Endometrial microvascular endothelial cells (primary cell): ENCODE measurements at regions not wholly inside any gene's neighbourhood (a gene's known extent, or its start where the extent isn't known, plus 50 kb on each side); places are given as distances from the start of the nearest gene placed in this dataset.

Experiments
- in situ Hi-C: cut with HindIII; loops from 2 replicates; pipeline ENCODE4 v1.10.0; 2017; ENCODE audit warnings: low sequenced_read_pairs, low pct_unique_long_range_greater_than_20kb; ENCODE audit errors: inconsistent ontology term

DNA sequence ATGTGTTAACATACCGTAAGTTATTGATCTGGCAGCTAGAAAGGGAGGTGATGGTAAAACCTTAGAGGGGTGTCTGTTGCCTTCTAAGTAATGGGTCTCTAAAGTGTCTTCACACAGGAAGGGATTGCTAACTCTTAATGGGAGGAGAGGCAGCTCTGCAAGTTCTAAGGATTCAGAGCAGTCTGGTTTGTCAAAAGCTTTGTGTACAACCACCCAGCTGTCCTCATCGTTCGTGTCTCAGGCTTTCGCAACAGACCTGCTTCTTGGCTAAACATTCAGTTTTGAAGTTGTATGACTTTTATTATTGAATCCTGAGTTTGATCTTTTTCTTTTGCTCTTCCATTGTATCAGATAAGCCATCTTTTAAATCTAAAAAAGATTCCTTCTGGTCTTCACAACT lies 404.9 kb downstream of the SQOR start:
- in situ Hi-C loops, result no loop called here

DNA sequence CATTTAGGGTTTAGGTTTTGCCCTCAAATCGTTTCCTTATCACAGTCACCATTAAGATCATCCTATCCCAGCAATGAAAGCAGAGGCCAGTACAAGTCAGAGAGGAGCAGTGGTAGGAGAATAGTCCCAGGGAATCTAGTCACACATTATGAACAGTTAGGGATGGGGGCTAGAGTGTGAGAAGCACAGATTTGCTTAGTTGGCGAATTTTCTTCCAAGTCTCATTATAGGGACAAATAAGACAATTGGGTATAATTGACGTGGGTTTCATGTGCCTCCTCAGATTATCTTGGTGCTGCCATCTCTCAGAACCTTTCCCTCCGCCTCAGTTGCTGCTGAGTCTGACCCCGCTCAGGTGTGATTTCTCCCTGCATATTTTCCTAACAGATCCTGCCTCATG lies 407.1 kb downstream of the SQOR start:
- in situ Hi-C loops, result no loop called here

DNA sequence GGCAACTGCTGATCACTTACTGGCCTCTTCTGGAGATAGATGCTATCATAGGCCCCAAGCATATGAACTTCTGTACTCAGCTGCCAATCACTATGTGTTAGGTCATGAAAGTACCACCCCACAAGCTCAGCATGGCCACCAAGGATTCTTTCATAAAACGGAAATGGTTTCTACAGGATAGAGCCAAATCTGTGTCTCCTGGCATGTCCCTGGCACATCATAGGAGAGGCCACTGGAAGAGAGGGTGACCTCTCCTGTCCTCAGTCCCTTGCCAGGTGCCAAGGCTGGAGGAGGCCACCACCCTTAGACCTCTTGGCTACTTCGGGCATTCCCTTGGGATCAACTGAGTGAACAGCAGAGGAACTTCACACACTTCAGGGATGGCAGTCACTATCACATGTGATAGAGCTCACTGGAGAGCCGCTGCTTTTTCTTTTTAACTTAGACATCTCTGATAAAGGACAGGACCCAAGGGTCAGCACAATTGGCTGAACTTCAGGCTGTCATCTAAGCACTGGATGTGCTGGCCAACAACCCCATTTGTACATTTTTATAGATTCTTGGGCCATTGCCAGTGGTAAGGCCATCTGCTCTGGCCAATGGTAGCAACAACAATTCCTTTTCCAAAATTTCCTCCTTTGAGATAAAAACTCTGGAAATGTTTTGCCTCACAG lies 425.2 kb downstream of the SQOR start:
- in situ Hi-C loops, result no loop called here

DNA sequence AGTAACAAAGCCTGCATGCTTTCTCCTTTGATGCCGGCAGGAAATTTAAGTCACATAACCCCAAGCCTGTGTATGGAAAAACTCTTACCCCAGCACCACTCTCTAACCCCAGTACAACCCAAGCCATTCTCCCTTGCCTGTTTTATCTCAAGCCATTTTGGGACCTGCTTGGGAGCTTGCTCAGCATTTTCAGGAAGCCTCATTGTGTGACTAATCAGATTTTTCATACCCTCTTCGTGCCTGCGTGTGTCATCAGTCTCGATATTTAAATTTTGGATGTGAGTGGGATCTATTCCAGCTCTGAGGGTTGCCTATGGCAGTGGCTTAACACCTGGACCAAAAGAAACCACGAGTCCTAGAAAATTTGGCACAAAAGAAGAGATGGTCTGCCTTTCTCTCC lies 426.2 kb downstream of the SQOR start:
- in situ Hi-C loops, result no loop called here

- in situ Hi-C loops, result no loop called here
These were observed 442.4 kb downstream of the SQOR start for GRCh38 chr15:46077220-46077619.

- in situ Hi-C loops, result no loop called here
These were observed 444.2 kb downstream of the SQOR start for GRCh38 chr15:46079046-46079445.

DNA sequence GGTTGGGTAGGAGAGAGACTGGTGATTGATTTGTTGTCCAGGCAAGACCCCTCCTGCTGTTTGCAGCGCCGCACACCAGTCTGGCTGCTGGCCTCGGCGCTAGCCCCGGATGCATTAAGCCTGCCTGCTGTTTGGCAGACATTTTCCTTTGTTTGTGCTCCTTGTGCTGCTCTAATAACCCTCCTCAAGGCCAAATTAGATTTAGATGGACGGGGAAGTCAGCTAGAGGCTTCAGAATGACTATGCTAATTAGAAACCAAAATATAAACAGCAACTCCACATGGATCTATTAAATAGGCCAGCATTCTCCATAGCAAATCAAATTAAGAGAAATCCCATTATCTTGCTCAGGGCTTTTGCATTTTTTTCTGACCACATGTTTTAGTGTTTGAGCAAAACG lies 445.2 kb downstream of the SQOR start:
- in situ Hi-C loops, result no loop called here

- in situ Hi-C loops, result no loop called here
These were observed 453.9 kb downstream of the SQOR start for GRCh38 chr15:46088486-46089445.

- in situ Hi-C loops, result no loop called here
These were observed 454.7 kb downstream of the SQOR start for GRCh38 chr15:46089467-46089935.

GRCh38 chr15:46091860-46092450 lies 457.1 kb downstream of the SQOR start:
- in situ Hi-C loops, result loop anchor here (10.0 kb wide), 1 partner anchor 177 kb away; no protein-coding TSS in a partner anchor

GRCh38 chr15:46098006-46098405 lies 463.2 kb downstream of the SQOR start:
- in situ Hi-C loops, result loop anchor here (10.0 kb wide), 1 partner anchor 183 kb away; no protein-coding TSS in a partner anchor

DNA sequence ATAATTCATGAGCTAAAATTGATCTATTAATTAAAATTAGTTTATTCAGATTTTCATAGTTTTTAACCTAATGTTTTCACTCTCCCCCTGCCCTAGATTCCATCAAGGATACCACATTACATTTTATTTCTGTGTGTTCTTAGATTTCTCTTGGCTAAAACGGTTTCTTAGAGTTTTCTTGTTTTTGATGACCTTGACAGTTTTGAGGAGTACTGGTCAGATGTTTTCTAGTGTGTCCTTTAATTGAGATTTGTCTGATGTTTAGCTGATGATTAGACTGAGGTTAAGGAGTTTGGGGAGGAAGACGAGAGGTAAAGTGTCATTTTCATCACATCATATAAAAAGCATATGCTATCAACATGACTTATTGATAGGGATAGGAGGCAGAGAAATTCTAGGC lies 475.9 kb downstream of the SQOR start:
- in situ Hi-C loops, result no loop called here

DNA sequence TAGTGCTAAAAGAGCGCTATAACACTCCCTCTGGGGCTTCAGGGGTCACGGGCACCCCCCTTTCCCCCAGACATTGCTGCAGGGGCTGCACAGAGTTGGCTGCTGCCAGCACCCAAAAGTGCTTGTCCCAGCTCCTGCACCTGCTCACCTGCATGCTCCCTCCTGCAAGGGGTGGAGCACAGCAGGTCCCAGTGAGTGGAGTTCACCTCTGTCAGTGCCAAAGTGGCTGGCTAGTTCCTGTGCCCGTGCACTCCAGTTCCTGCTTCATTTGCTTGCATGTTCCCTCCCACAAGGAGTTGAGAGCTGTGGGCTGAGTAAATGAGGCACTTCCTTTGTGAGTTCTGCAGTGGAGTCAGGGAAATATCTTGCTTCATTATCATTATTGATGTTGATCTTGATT lies 476.9 kb downstream of the SQOR start:
- in situ Hi-C loops, result no loop called here

GRCh38 chr15:46117071-46117470 lies 482.2 kb downstream of the SQOR start:
- in situ Hi-C loops, result no loop called here

GRCh38 chr15:46120713-46121112 lies 485.9 kb downstream of the SQOR start:
- in situ Hi-C loops, result no loop called here

GRCh38 chr15:46121441-46121840 lies 486.6 kb downstream of the SQOR start:
- in situ Hi-C loops, result no loop called here

GRCh38 chr15:46126581-46126980 lies 491.8 kb downstream of the SQOR start:
- in situ Hi-C loops, result no loop called here

DNA sequence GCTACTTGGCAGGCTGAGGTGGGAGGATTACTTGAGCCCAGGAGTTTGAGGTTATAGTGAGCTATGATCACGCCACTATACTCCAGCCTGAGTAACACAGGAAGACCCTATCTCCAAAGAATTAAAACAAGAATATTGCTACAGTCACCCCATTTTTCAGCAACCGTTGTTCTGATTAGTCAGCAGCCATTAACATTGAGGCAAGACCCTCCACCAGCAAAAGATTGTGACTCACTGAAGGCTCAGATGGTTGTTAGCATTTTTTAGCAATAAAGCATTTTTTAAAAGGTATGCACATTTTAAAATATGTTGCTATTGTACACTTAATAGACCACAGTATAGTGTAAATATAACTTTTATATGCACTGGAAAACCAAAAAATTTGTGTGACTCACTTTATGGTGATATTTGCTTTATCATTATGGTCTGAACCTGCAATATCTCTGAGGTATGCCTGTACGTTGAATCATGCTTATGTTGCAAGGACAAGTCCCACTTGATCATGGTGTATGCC lies 492.6 kb downstream of the SQOR start:
- in situ Hi-C loops, result no loop called here

DNA sequence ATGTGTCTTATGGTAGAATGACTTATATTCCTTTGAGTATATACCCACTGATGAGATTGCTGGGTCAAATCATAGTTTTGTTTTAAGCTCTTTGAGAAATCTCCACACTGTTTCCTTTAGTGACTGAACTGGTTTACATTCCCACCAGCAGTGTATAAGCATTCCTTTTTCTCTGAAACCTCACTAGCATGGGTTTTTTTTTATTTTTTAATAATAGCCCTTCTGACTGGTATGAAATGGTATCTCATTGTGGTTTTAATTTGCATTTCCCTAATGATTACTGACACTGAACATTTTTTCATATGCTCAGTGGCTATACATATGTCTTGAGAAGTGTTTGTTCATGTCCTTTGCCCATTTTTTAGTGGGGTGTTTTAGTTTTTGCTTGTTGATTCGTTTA lies 494.3 kb downstream of the SQOR start:
- in situ Hi-C loops, result no loop called here
